HepG2 (cell line): ENCODE measurements at regions not wholly inside any gene's neighbourhood (a gene's known extent, or its start where the extent isn't known, plus 50 kb on each side); places are given as distances from the start of the nearest gene placed in this dataset.

ENCODE experiments used
- ATAC-seq: fragments of 200-7000 bp; cut with Tn5 transposase; 3 replicates; pipeline ENCODE4 v1.9.1; 2020; ENCODE audit warnings: mild to moderate bottlenecking, moderate library complexity
- BruUV-seq: library from RNA; stranded (reverse); fragments of 400-500 nt; replicated peaks from 2 replicates; lab custom pipeline; 2021; lab: Mats Ljungman, UMichigan
- CTCF ChIA-PET: fragments of 300-600 bp; formaldehyde crosslinking; extraction: SDS; loops from one replicate; lab custom pipeline; 2021; ENCODE audit warnings: low total read pairs, inconsistent platforms, low intra/inter-chr PET ratio; lab: Yijun Ruan, JAX
- POLR2A ChIA-PET: fragments of 350-600 bp; sonication (Branson Sonifier 250); formaldehyde crosslinking; loops from one replicate; lab custom pipeline; 2020; ENCODE audit warnings: antibody characterized with exemption, inconsistent platforms; lab: Yijun Ruan, JAX
- DNase-seq: peaks from one replicate; pipeline ENCODE4 v3.0.0-alpha.2; 2015; ENCODE audit warnings: low spot score
- FAIRE-seq: peaks from 3 replicates; lab custom pipeline; 2011; peaks lifted over from hg19 to GRCh38; lab: Jason Lieb, UNC
- H2AFZ ChIP-seq: one replicate; pipeline ENCODE4 v1.6.1; 2011; ENCODE audit warnings: low read length, inconsistent platforms
- H3K27ac ChIP-seq: fragments of 300-600 bp; 3 replicates; pipeline ENCODE4 v1.8.0; 2011; ENCODE audit warnings: mixed run types, mild to moderate bottlenecking, mixed read lengths, low read length, inconsistent platforms; ENCODE audit not compliant: insufficient read depth; ENCODE audit errors: extremely low read length
- H3K27me3 ChIP-seq, 2 experiments: fragments of 200-600 bp in 1 of 2; 2 replicates in 1 of 2; 3 replicates in 1 of 2; pipeline versions ENCODE4 v1.6.0 to v1.8.0; 2011; ENCODE audit warnings: low read length in 2 of 2, mild to moderate bottlenecking in 2 of 2, moderate library complexity in 2 of 2, inconsistent platforms in 1 of 2; ENCODE audit not compliant: insufficient read depth in 2 of 2, control insufficient read depth in 1 of 2
- H3K36me3 ChIP-seq, 2 experiments: fragments of 200-600 bp in 1 of 2; replicated peaks in 1 of 2; 2 replicates in 1 of 2; 3 replicates in 1 of 2; pipeline versions ENCODE4 v1.5.1 to v1.8.0; 2011; ENCODE audit warnings: low read length in 2 of 2, inconsistent platforms in 1 of 2; ENCODE audit not compliant: insufficient read depth in 2 of 2, control insufficient read depth in 1 of 2
- H3K4me1 ChIP-seq: 2 replicates; pipeline ENCODE4 v1.5.1; 2012; ENCODE audit warnings: low read length, inconsistent platforms; ENCODE audit not compliant: insufficient read depth
- H3K4me2 ChIP-seq: 2 replicates; pipeline ENCODE4 v1.6.0; 2011; ENCODE audit warnings: low read depth, low read length, inconsistent platforms
- H3K4me3 ChIP-seq, 3 experiments: fragments of 200-600 bp in 1 of 3; sonication (generic), shearing (Covaris generic) in 1 of 3; replicated peaks in 1 of 3; 2 replicates each; pipeline ENCODE4 v1.5.1; 2011 to 2016; ENCODE audit warnings: low read length in 3 of 3, inconsistent platforms in 2 of 3, low read depth in 2 of 3, mild to moderate bottlenecking in 2 of 3, control low read depth in 1 of 3, mixed read lengths in 1 of 3; ENCODE audit not compliant: insufficient read depth in 1 of 3
- H3K79me2 ChIP-seq: one replicate; pipeline ENCODE4 v1.6.1; 2011; ENCODE audit warnings: low read length, inconsistent platforms; ENCODE audit not compliant: insufficient read depth
- H3K9ac ChIP-seq: 2 replicates; pipeline ENCODE4 v1.6.0; 2011; ENCODE audit warnings: mild to moderate bottlenecking, low read depth, low read length, inconsistent platforms; ENCODE audit not compliant: insufficient read depth
- H3K9me3 ChIP-seq: 2 replicates; pipeline ENCODE4 v1.5.1; 2012; ENCODE audit warnings: mild to moderate bottlenecking, low read length
- H4K20me1 ChIP-seq: 2 replicates; pipeline ENCODE4 v1.6.0; 2011; ENCODE audit warnings: inconsistent platforms, mild to moderate bottlenecking, low read length, moderate library complexity; ENCODE audit not compliant: insufficient read depth
- ARID2 ChIP-seq: sonication (generic); formaldehyde crosslinking; IDR thresholded peaks from 2 replicates; pipeline ENCODE4 v1.8.1; 2022; ENCODE audit warnings: mild to moderate bottlenecking, missing genetic modification reagents, borderline replicate concordance
- ATF1 ChIP-seq: IDR thresholded peaks from 2 replicates; pipeline ENCODE4 v1.6.1; 2016; ENCODE audit warnings: mild to moderate bottlenecking, control low read depth
- DPF2 ChIP-seq: sonication (generic); formaldehyde crosslinking; IDR thresholded peaks from 2 replicates; pipeline ENCODE4 v1.4.0; 2020; ENCODE audit warnings: mild to moderate bottlenecking, low read depth, missing genetic modification reagents, borderline replicate concordance
- IRX3 ChIP-seq: sonication (generic); formaldehyde crosslinking; IDR thresholded peaks from 2 replicates; pipeline ENCODE4 v1.8.1; 2023; ENCODE audit warnings: mild to moderate bottlenecking, low read depth, missing genetic modification reagents, borderline replicate concordance
- JUNB ChIP-seq: sonication (generic); formaldehyde crosslinking; IDR thresholded peaks from 2 replicates; pipeline ENCODE4 v1.8.0; 2022; ENCODE audit warnings: missing genetic modification reagents, mild to moderate bottlenecking, borderline replicate concordance
- MIER2 ChIP-seq: IDR thresholded peaks from 2 replicates; pipeline ENCODE4 v1.6.1; 2016; ENCODE audit warnings: missing biosample characterization, missing genetic modification reagents
- THAP8 ChIP-seq: sonication (generic); formaldehyde crosslinking; IDR thresholded peaks from 2 replicates; pipeline ENCODE4 v1.5.1; 2020; ENCODE audit warnings: missing genetic modification reagents, mild to moderate bottlenecking, borderline replicate concordance
- ZNF263 ChIP-seq: sonication (generic); formaldehyde crosslinking; IDR thresholded peaks from 2 replicates; pipeline ENCODE4 v1.4.0; 2020; ENCODE audit warnings: missing genetic modification reagents
- ZNF468 ChIP-seq: sonication (generic); formaldehyde crosslinking; IDR thresholded peaks from 2 replicates; pipeline ENCODE4 v1.8.0; 2022; ENCODE audit warnings: mild to moderate bottlenecking, moderate library complexity, missing genetic modification reagents
- ZNF543 ChIP-seq: sonication (generic); formaldehyde crosslinking; IDR thresholded peaks from 2 replicates; pipeline ENCODE4 v1.4.0; 2020; ENCODE audit warnings: mild to moderate bottlenecking, missing genetic modification reagents
- ZNF879 ChIP-seq: sonication (generic); formaldehyde crosslinking; IDR thresholded peaks from 2 replicates; pipeline ENCODE4 v1.8.1; 2023; ENCODE audit warnings: missing genetic modification reagents
- WGBS: methylation state at CpG from one replicate; pipeline ENCODE4 v1.1.6; 2017; ENCODE audit warnings: low lambda C conversion rate; 5-methylcytosine and 5-hydroxymethylcytosine counted together
- in situ Hi-C: cut with HindIII; loops from 2 replicates; pipeline ENCODE4 v1.10.0; 2017; ENCODE audit warnings: low pct_unique_long_range_greater_than_20kb; ENCODE audit not compliant: extremely low pct_ligation_motif_present
- intact Hi-C: fragments of 100-400 bp; cut with micrococcal nuclease; formaldehyde crosslinking; loops from one replicate; pipeline ENCODE4 v1.10.0; 2022; ENCODE audit not compliant: unreplicated experiment
- TF ChIP-seq, protein P1 (sequence below), 2 experiments: sonication (generic) in 1 of 2; formaldehyde crosslinking in 1 of 2; IDR thresholded peaks; 2 replicates each; pipeline versions ENCODE4 v1.5.1 to v1.6.1; 2011 to 2020; ENCODE audit warnings: borderline replicate concordance in 1 of 2, low read depth in 1 of 2, low read length in 1 of 2, mild to moderate bottlenecking in 1 of 2, missing genetic modification reagents in 1 of 2, moderate library complexity in 1 of 2
- TF ChIP-seq, protein P2 (sequence below): sonication (generic); formaldehyde crosslinking; IDR thresholded peaks from 2 replicates; pipeline ENCODE4 v1.5.1; 2020; ENCODE audit warnings: mild to moderate bottlenecking, moderate library complexity, missing genetic modification reagents

DNA sequence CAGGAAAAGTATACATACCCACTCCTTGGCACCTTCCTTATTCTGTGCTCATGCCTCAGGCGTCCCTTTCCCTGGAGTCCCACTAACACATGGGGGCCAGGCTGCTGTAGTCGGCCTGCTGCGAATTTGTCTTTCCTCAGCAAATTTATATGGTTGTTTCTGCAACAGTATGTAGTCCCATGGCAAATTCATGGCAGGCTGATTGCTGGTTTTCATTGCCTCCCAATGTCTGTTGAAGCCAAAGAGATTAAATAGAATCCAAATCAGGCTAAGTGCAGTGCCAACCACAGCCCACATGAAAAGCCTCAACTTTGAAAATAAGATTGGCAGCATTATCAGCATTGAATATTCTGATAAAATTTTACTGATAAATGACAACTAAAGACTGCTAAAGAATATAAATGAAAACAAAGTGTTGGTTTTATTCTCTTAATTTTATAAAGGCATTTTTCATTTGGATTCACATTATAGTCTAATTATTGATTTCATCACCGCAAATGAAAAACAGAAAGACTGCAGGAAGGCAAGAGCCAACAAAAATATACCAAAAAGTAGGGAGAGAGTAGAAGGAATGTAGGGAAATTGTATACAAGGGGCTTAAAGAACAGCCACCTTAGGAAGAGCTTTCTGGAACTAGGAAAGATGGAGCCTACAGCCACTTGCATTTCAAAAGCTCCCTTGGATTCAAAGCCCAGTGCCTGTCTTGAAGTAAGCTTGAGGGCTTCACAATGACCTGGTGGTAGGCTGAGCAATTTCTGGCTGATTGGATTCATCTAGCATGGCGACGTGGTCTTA lies 283.7 kb upstream of the MMADHC start:
- no peak for ATAC-seq
- no peaks in the 10 kb centered on the region for H3K4me1 ChIP-seq
- H3K27me3 ChIP-seq, result no peaks in the 10 kb centered on the region
- WGBS, result 31% methylated on average over 6 of the region's 6 CpGs
- ChIA-PET CTCF (no interaction called here), POLR2A (no interaction called here)
- in situ Hi-C loops (no loop called here), intact Hi-C loops (no loop called here)
- no peak for DNase-seq
- no peak overlapping the region for H3K9ac ChIP-seq
- peaks cover 66% of the 10 kb centered on the region for H3K9me3 ChIP-seq
- no TSS peak for BruUV-seq
- no peaks in the 10 kb centered on the region for H3K36me3 ChIP-seq
- no peak overlapping the region for H3K4me2 ChIP-seq
- TF ChIP-seq ZNF468 (CRISPR knock-in tag) (no peak), ZNF543 (CRISPR knock-in tag) (no peak), ZNF263 (CRISPR knock-in tag) (no peak), ATF1 (CRISPR knock-in tag) (no peak), THAP8 (CRISPR knock-in tag) (no peak)
- no peaks in the 10 kb centered on the region for H4K20me1 ChIP-seq
- H3K27ac ChIP-seq, result no peak overlapping the region
- no peak overlapping the region for H2AFZ ChIP-seq
- no peak for FAIRE-seq
- H3K79me2 ChIP-seq, result no peaks in the 10 kb centered on the region
- H3K4me3 ChIP-seq, result no peak overlapping the region

DNA sequence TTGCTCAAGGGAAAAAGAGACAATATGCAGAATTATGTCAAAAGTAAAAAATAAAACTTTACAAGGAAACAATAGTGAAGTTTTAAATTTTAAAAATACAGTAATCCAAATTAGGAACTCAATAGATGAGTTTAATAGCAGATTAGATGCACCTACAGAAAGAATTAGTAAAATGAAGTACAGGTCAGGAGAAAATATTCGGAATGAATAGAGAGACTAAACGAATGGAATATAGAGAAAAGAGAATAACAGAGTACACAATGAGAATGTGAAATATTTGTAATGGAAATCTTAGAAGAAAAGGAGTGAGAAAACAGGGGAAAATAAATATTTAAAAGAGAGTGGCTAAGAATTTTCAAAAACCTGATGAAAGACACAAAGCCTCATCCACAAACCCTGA lies 275.7 kb upstream of the MMADHC start:
- Histone ChIP-seq H4K20me1 (no peaks in the 10 kb centered on the region), H3K4me1 (peaks cover 16% of the 10 kb centered on the region; the same call in 1 of the 2 replicates), H3K9ac (no peak overlapping the region), H3K27me3 (no peaks in the 10 kb centered on the region), H3K36me3 (no peaks in the 10 kb centered on the region), H3K4me2 (no peak overlapping the region), H3K9me3 (peaks cover 45% of the 10 kb centered on the region), H2AFZ (no peak overlapping the region), H3K79me2 (no peaks in the 10 kb centered on the region), H3K27ac (no peak overlapping the region), H3K4me3 (no peak overlapping the region)
- DNase-seq (no peak), ATAC-seq (no peak), FAIRE-seq (no peak)
- ChIA-PET POLR2A (no interaction called here), CTCF (no interaction called here)
- WGBS, result 3% methylated on average over 2 of the region's 2 CpGs
- in situ Hi-C loops, result no loop called here
- intact Hi-C loops, result no loop called here
- no TSS peak for BruUV-seq
- TF ChIP-seq, protein P1, sequence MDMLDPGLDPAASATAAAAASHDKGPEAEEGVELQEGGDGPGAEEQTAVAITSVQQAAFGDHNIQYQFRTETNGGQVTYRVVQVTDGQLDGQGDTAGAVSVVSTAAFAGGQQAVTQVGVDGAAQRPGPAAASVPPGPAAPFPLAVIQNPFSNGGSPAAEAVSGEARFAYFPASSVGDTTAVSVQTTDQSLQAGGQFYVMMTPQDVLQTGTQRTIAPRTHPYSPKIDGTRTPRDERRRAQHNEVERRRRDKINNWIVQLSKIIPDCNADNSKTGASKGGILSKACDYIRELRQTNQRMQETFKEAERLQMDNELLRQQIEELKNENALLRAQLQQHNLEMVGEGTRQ (IDR thresholded peaks at IDR 0.05; ENCODE audit: low read depth, low read length), result no peak
- TF ChIP-seq, protein P1 (CRISPR knock-in tag; IDR thresholded peaks at IDR 0.05; ENCODE audit: borderline replicate concordance), result no peak
- TF ChIP-seq JUNB (CRISPR knock-in tag) (no peak), DPF2 (CRISPR knock-in tag) (no peak), ARID2 (CRISPR knock-in tag) (no peak), MIER2 (CRISPR knock-in tag) (no peak), ZNF879 (CRISPR knock-in tag) (no peak), IRX3 (CRISPR knock-in tag) (no peak)
- TF ChIP-seq, protein P2, sequence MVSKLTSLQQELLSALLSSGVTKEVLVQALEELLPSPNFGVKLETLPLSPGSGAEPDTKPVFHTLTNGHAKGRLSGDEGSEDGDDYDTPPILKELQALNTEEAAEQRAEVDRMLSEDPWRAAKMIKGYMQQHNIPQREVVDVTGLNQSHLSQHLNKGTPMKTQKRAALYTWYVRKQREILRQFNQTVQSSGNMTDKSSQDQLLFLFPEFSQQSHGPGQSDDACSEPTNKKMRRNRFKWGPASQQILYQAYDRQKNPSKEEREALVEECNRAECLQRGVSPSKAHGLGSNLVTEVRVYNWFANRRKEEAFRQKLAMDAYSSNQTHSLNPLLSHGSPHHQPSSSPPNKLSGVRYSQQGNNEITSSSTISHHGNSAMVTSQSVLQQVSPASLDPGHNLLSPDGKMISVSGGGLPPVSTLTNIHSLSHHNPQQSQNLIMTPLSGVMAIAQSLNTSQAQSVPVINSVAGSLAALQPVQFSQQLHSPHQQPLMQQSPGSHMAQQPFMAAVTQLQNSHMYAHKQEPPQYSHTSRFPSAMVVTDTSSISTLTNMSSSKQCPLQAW (CRISPR knock-in tag), result no peak
